Hindlimb muscle (tissue), 1 donor: ENCODE measurements at regions not wholly inside any gene's neighbourhood (a gene's known extent, or its start where the extent isn't known, plus 50 kb on each side); places are given as distances from the start of the nearest gene placed in this dataset.

ENCODE experiments used
- DNase-seq: peaks from one replicate; pipeline ENCODE4 v3.0.0-alpha.2; 2013

GRCh38 chr16:5460701-5461100 lies 363.1 kb upstream of the EEF2KMT start:
- no peak for DNase-seq

- no peak for DNase-seq
These were observed 362.3 kb upstream of the EEF2KMT start for GRCh38 chr16:5459863-5460262.

- DNase-seq = no peak
These were observed 357.5 kb upstream of the EEF2KMT start for GRCh38 chr16:5455110-5455509.

GRCh38 chr16:5454349-5454748 lies 356.8 kb upstream of the EEF2KMT start:
- DNase-seq = no peak

- no peak for DNase-seq
These were observed 354.0 kb upstream of the EEF2KMT start for GRCh38 chr16:5451641-5452040.

GRCh38 chr16:5450409-5451104 lies 353.0 kb upstream of the EEF2KMT start:
- DNase-seq = no peak

GRCh38 chr16:5449901-5450300 lies 352.3 kb upstream of the EEF2KMT start:
- no peak for DNase-seq

- no peak for DNase-seq
These were observed 351.2 kb upstream of the EEF2KMT start for GRCh38 chr16:5448798-5449197.

GRCh38 chr16:5447734-5448133 lies 350.1 kb upstream of the EEF2KMT start:
- DNase-seq = no peak

- DNase-seq = no peak
These were observed 349.1 kb upstream of the EEF2KMT start for GRCh38 chr16:5446623-5447240.

GRCh38 chr16:5444189-5444588 lies 346.6 kb upstream of the EEF2KMT start:
- no peak for DNase-seq

- no peak for DNase-seq
These were observed 345.4 kb upstream of the EEF2KMT start for GRCh38 chr16:5442986-5443385.

GRCh38 chr16:5442054-5442453 lies 344.5 kb upstream of the EEF2KMT start:
- no peak for DNase-seq

GRCh38 chr16:5438591-5438990 lies 341.0 kb upstream of the EEF2KMT start:
- DNase-seq = no peak

- DNase-seq = no peak
These were observed 336.0 kb upstream of the EEF2KMT start for GRCh38 chr16:5433587-5433986.

GRCh38 chr16:5432166-5432565 lies 334.6 kb upstream of the EEF2KMT start:
- DNase-seq = no peak

GRCh38 chr16:5430598-5430997 lies 333.0 kb upstream of the EEF2KMT start:
- DNase-seq = no peak

GRCh38 chr16:5428932-5429331 lies 331.3 kb upstream of the EEF2KMT start:
- DNase-seq = no peak

- no peak for DNase-seq
These were observed 330.0 kb upstream of the EEF2KMT start for GRCh38 chr16:5427571-5427970.

GRCh38 chr16:5422643-5423496 lies 325.3 kb upstream of the EEF2KMT start:
- no peak for DNase-seq

- DNase-seq = no peak
These were observed 324.5 kb upstream of the EEF2KMT start for GRCh38 chr16:5422047-5422446.

GRCh38 chr16:5416013-5416412 lies 318.4 kb upstream of the EEF2KMT start:
- no peak for DNase-seq

GRCh38 chr16:5415123-5415522 lies 317.5 kb upstream of the EEF2KMT start:
- no peak for DNase-seq

- no peak for DNase-seq
These were observed 315.1 kb upstream of the EEF2KMT start for GRCh38 chr16:5412731-5413130.
